ENCODE measurements at regions not wholly inside any gene's neighbourhood (a gene's known extent, or its start where the extent isn't known, plus 50 kb on each side); places are given as distances from the start of the nearest gene placed in this dataset.
A peak's percentile ranks its signal among the peaks of the same experiment; 100 is the strongest.

GRCh38 chr7:25586513-25586912, 358.2 kb upstream of the NPVF start:
- Histone ChIP-seq H3K27ac (no peak overlapping the region), H3K27me3 (ENCODE audit: low read depth) (peaks cover 7% of the 10 kb centered on the region), H3K36me3 (no peaks in the 10 kb centered on the region), H3K4me1 (no peaks in the 10 kb centered on the region), H3K4me3 (no peak overlapping the region), H3K9me3 (no peaks in the 10 kb centered on the region)
- intact Hi-C loops (cut with DNase I), result no loop called here
- ATAC-seq (no peak), DNase-seq (no peak)
- TF ChIP-seq CTCF (IDR thresholded peaks at IDR 0.05), result no peak

GRCh38 chr7:25594122-25594521, 365.8 kb upstream of the NPVF start:
- no peak for TF ChIP-seq CTCF (IDR thresholded peaks at IDR 0.05)
- no peaks in the 10 kb centered on the region for H3K36me3 ChIP-seq
- no peak overlapping the region for H3K4me3 ChIP-seq
- no peaks in the 10 kb centered on the region for H3K27me3 ChIP-seq (ENCODE audit: low read depth)
- ATAC-seq (no peak), DNase-seq (no peak)
- no peaks in the 10 kb centered on the region for H3K9me3 ChIP-seq
- H3K4me1 ChIP-seq, result no peaks in the 10 kb centered on the region
- intact Hi-C loops (cut with DNase I), result no loop called here
- H3K27ac ChIP-seq, result no peak overlapping the region

GRCh38 chr7:25594728-25595127, 366.4 kb upstream of the NPVF start:
- intact Hi-C loops (cut with DNase I), result no loop called here
- Histone ChIP-seq H3K27ac (no peak overlapping the region), H3K36me3 (no peaks in the 10 kb centered on the region), H3K9me3 (no peaks in the 10 kb centered on the region), H3K4me3 (no peak overlapping the region), H3K4me1 (no peaks in the 10 kb centered on the region), H3K27me3 (ENCODE audit: low read depth) (no peaks in the 10 kb centered on the region)
- DNase-seq (no peak), ATAC-seq (no peak)
- TF ChIP-seq CTCF (IDR thresholded peaks at IDR 0.05), result no peak

- H3K9me3 ChIP-seq, result no peaks in the 10 kb centered on the region
- no peak for TF ChIP-seq CTCF (IDR thresholded peaks at IDR 0.05)
- H3K4me3 ChIP-seq, result no peak overlapping the region
Observed at GRCh38 chr7:25595996-25596395, 367.7 kb upstream of the NPVF start.

GRCh38 chr7:25596443-25596842, 368.2 kb upstream of the NPVF start:
- DNase-seq (no peak), ATAC-seq (no peak)
- Histone ChIP-seq H3K27me3 (ENCODE audit: low read depth) (no peaks in the 10 kb centered on the region), H3K4me3 (no peak overlapping the region), H3K27ac (no peak overlapping the region), H3K36me3 (no peaks in the 10 kb centered on the region), H3K9me3 (no peaks in the 10 kb centered on the region), H3K4me1 (no peaks in the 10 kb centered on the region)
- intact Hi-C loops (cut with DNase I), result no loop called here
- TF ChIP-seq CTCF (IDR thresholded peaks at IDR 0.05), result no peak

More at GRCh38 chr7:25595996-25596395, 367.7 kb upstream of the NPVF start:
- H3K4me1 ChIP-seq, result no peaks in the 10 kb centered on the region
- H3K27me3 ChIP-seq (ENCODE audit: low read depth), result no peaks in the 10 kb centered on the region
- intact Hi-C loops (cut with DNase I), result no loop called here
- H3K27ac ChIP-seq, result no peak overlapping the region
- DNase-seq (no peak), ATAC-seq (no peak)
- H3K36me3 ChIP-seq, result no peaks in the 10 kb centered on the region

GRCh38 chr7:25597946-25598345, 369.7 kb upstream of the NPVF start:
- Histone ChIP-seq H3K4me3 (no peak overlapping the region), H3K9me3 (no peaks in the 10 kb centered on the region), H3K36me3 (no peaks in the 10 kb centered on the region), H3K4me1 (no peaks in the 10 kb centered on the region), H3K27me3 (ENCODE audit: low read depth) (no peaks in the 10 kb centered on the region), H3K27ac (no peak overlapping the region)
- no peak for TF ChIP-seq CTCF (IDR thresholded peaks at IDR 0.05)
- peak in 1 of 2 donors; percentile 45 for ATAC-seq
- intact Hi-C loops (cut with DNase I), result no loop called here
- DNase-seq, result no peak

Data from lower lobe of right lung (tissue), 2 donors.